WTC11 (cell line): ENCODE measurements at regions not wholly inside any gene's neighbourhood (a gene's known extent, or its start where the extent isn't known, plus 50 kb on each side); places are given as distances from the start of the nearest gene placed in this dataset.

Experiments
- ATF2 ChIP-seq: sonication (generic); formaldehyde crosslinking; IDR thresholded peaks from 2 replicates; pipeline ENCODE4 v1.8.1; 2022; ENCODE audit warnings: low read depth, missing genetic modification reagents, borderline replicate concordance
- FOXK1 ChIP-seq: sonication (generic); formaldehyde crosslinking; IDR thresholded peaks from 2 replicates; pipeline ENCODE4 v1.8.0; 2022; ENCODE audit warnings: mild to moderate bottlenecking, moderate library complexity, missing genetic modification reagents
- SP1 ChIP-seq: sonication (generic); formaldehyde crosslinking; conservative IDR thresholded peaks from 2 replicates; pipeline ENCODE4 v1.8.1; 2022; ENCODE audit warnings: missing genetic modification reagents
- ZSCAN18 ChIP-seq: fragments of 250-450 bp; sonication (Bioruptor Pico); IDR thresholded peaks from 2 replicates; pipeline ENCODE4 v2.1.2; 2022; ENCODE audit warnings: mild to moderate bottlenecking, moderate library complexity
- TF ChIP-seq, protein P1 (sequence below): fragments of 200-600 bp; IDR thresholded peaks from 2 replicates; pipeline ENCODE4 v1.8.0; 2022; ENCODE audit warnings: antibody characterized with exemption

DNA sequence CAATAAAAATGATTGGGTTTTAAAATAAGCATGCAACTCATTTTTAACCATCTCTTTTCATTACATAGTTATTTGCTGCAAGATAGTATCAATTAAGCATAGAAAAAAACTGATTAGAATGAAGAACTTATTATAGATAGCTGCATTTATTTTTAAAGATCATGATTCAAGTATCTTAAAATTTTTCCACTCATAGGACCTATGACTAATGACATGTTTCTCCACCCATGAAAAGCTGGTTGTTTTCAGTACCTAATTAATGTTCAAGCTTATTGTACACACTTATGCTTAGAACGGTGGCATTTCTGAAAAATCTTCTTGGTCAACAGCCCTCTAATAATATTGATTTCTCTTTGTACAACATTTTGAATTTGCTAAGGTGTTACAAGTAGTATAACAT lies 193.5 kb upstream of the PITX2 start:
- TF ChIP-seq, protein P1, sequence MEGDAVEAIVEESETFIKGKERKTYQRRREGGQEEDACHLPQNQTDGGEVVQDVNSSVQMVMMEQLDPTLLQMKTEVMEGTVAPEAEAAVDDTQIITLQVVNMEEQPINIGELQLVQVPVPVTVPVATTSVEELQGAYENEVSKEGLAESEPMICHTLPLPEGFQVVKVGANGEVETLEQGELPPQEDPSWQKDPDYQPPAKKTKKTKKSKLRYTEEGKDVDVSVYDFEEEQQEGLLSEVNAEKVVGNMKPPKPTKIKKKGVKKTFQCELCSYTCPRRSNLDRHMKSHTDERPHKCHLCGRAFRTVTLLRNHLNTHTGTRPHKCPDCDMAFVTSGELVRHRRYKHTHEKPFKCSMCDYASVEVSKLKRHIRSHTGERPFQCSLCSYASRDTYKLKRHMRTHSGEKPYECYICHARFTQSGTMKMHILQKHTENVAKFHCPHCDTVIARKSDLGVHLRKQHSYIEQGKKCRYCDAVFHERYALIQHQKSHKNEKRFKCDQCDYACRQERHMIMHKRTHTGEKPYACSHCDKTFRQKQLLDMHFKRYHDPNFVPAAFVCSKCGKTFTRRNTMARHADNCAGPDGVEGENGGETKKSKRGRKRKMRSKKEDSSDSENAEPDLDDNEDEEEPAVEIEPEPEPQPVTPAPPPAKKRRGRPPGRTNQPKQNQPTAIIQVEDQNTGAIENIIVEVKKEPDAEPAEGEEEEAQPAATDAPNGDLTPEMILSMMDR: no peak
- TF ChIP-seq ZSCAN18 (CRISPR knock-in tag): no peak
- TF ChIP-seq ATF2 (CRISPR knock-in tag): no peak
- no peak for TF ChIP-seq SP1 (CRISPR knock-in tag)
- no peak for TF ChIP-seq FOXK1 (CRISPR knock-in tag)
